Tibial artery (tissue), 4 donors: ENCODE measurements at regions not wholly inside any gene's neighbourhood (a gene's known extent, or its start where the extent isn't known, plus 50 kb on each side); places are given as distances from the start of the nearest gene placed in this dataset.

Experiments used
- DNase-seq, 2 donors: peaks; one replicate each; pipeline ENCODE4 v3.0.0-alpha.2; 2019
- H3K27ac ChIP-seq, 2 donors: fragments of 200-600 bp; sonication (generic) in 1 of 2; 1 replicate in 1 of 2; 2 replicates in 1 of 2; pipeline ENCODE4 v1.5.1; 2018 to 2019; ENCODE audit warnings: mild to moderate bottlenecking in 1 of 2
- H3K27me3 ChIP-seq, 2 donors: fragments of 200-600 bp; sonication (generic) in 1 of 2; one replicate each; pipeline versions ENCODE4 v1.5.1 to v1.6.0; 2016 to 2019
- H3K36me3 ChIP-seq, 3 donors: fragments of 200-600 bp; sonication (generic) in 2 of 3; one replicate each; pipeline ENCODE4 v1.5.1; 2016 to 2019; ENCODE audit warnings: mild to moderate bottlenecking in 2 of 3
- H3K4me1 ChIP-seq, 4 donors: fragments of 200-600 bp; sonication (generic) in 2 of 4; 1 replicate in 3 of 4; 2 replicates in 1 of 4; pipeline ENCODE4 v1.5.1; 2016 to 2019
- H3K4me3 ChIP-seq, 2 donors: fragments of 200-600 bp; sonication (generic) in 1 of 2; 1 replicate in 1 of 2; 2 replicates in 1 of 2; pipeline ENCODE4 v1.5.1; 2018 to 2019; ENCODE audit warnings: mild to moderate bottlenecking in 2 of 2
- H3K9me3 ChIP-seq, 3 donors: fragments of 200-600 bp; sonication (generic) in 1 of 3; one replicate each; pipeline ENCODE4 v1.5.1; 2016 to 2019
- intact Hi-C: fragments of 100-400 bp; cut with DNase I; formaldehyde crosslinking; loops from one replicate; pipeline ENCODE4 v1.15.0; 2023; ENCODE audit warnings: low total_unique reads
- TF ChIP-seq, protein P1 (sequence below), 2 experiments: fragments of 200-600 bp in 1 of 2; fragments of 450-650 bp in 1 of 2; IDR thresholded peaks; one replicate each; pipeline ENCODE4 v1.5.1; 2017 to 2019; ENCODE audit warnings: antibody characterized with exemption in 2 of 2, mild to moderate bottlenecking in 1 of 2, moderate library complexity in 1 of 2

DNA sequence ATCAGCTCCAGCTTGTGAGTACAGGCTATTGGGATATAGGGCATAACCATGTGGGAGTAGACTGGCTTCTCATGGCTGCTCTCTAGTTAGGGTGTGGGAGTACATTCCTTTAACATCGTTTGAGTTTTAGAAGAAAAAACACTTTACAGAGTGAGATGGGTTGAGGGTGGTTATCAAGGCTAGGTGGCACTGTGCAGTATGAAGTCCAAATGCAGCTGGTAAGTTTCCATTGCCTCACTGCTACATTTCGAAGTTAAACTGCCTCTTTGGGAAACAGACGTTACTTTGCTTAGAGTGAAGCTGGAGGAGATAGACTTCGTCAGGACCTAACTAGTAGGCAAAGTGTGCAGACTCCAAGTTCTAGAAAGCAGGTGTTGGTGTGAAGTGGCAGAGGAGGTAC lies 192.4 kb downstream of the SQOR start:
- Histone ChIP-seq H3K36me3 (no peaks in the 10 kb centered on the region), H3K27me3 (peaks cover 0 to 2% of the 10 kb centered on the region in 2 donors), H3K4me3 (no peak overlapping the region), H3K4me1 (no peaks in the 10 kb centered on the region), H3K27ac (no peak overlapping the region), H3K9me3 (no peaks in the 10 kb centered on the region)
- TF ChIP-seq, protein P1, sequence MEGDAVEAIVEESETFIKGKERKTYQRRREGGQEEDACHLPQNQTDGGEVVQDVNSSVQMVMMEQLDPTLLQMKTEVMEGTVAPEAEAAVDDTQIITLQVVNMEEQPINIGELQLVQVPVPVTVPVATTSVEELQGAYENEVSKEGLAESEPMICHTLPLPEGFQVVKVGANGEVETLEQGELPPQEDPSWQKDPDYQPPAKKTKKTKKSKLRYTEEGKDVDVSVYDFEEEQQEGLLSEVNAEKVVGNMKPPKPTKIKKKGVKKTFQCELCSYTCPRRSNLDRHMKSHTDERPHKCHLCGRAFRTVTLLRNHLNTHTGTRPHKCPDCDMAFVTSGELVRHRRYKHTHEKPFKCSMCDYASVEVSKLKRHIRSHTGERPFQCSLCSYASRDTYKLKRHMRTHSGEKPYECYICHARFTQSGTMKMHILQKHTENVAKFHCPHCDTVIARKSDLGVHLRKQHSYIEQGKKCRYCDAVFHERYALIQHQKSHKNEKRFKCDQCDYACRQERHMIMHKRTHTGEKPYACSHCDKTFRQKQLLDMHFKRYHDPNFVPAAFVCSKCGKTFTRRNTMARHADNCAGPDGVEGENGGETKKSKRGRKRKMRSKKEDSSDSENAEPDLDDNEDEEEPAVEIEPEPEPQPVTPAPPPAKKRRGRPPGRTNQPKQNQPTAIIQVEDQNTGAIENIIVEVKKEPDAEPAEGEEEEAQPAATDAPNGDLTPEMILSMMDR (IDR thresholded peaks at IDR 0.05): no peak
- DNase-seq: no peak
- intact Hi-C loops: no loop called here

DNA sequence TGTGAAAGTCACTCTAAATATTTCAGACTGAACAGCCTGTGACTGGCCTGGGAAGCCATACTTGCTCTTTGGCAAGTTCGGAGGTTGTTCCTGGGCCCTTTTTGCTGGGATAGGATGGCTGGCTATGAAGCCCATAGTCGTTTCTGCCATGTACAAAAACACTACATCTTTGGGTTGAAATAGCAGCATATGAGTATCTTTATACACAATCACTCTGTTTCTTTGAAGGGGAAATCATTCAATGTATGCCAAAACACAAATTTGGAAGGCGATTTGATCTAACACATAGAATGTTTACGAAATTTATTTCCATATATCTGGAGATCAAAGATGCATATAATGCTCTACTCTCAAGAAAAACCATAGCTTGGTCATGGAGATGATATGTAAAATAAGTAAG lies 192.9 kb downstream of the SQOR start:
- no peaks in the 10 kb centered on the region for H3K9me3 ChIP-seq
- TF ChIP-seq, protein P1 (IDR thresholded peaks at IDR 0.05): no peak
- H3K36me3 ChIP-seq: no peaks in the 10 kb centered on the region
- peaks cover 0 to 2% of the 10 kb centered on the region in 2 donors for H3K27me3 ChIP-seq
- no peak overlapping the region for H3K4me3 ChIP-seq
- H3K27ac ChIP-seq: no peak overlapping the region
- DNase-seq: no peak
- no peaks in the 10 kb centered on the region for H3K4me1 ChIP-seq
- intact Hi-C loops: no loop called here

DNA sequence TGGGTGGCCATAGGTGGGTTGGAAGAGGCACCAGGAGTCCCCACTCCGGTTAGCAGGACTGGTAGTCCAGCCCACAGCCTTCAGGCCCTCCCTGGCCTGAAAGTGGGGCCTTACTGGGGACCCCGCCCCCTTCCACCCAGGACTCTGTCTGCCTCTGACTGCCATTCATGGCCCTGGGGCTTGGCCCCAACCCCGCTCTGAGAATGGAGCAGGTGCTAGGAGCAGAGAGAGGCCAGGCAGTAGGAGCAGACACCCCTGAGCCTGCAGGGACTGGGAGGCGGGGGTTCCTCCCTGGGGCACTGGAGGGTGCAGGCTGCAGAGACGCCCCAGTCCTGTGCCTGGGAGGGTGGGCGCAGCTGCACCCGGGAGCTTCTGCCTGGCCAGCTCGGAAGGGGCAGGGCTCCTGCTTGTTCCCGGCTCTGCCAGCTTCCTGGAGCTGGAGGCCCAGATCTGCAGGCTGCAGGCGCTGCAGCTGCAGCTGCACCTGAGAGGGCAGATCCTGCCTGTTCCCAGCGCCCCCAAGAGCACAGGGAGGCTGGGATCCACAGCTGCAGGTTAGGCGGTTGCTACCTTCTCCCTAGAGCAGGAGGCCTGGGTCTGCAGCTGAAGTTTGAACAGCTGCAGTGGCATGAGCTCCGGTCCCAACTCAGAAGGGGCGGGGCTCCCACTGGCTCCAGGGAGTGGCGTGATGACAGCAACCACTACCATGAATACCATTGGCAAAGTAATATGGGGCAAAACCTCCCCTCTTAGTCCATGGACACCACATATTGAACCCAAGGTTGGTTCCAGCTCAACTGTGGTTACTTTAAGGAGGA lies 194.7 kb downstream of the SQOR start:
- Histone ChIP-seq H3K4me3 (no peak overlapping the region), H3K27me3 (no peaks in the 10 kb centered on the region), H3K27ac (no peak overlapping the region), H3K36me3 (no peaks in the 10 kb centered on the region), H3K4me1 (no peaks in the 10 kb centered on the region), H3K9me3 (no peaks in the 10 kb centered on the region)
- DNase-seq: no peak
- TF ChIP-seq, protein P1 (IDR thresholded peaks at IDR 0.05): no peak
- intact Hi-C loops: no loop called here

DNA sequence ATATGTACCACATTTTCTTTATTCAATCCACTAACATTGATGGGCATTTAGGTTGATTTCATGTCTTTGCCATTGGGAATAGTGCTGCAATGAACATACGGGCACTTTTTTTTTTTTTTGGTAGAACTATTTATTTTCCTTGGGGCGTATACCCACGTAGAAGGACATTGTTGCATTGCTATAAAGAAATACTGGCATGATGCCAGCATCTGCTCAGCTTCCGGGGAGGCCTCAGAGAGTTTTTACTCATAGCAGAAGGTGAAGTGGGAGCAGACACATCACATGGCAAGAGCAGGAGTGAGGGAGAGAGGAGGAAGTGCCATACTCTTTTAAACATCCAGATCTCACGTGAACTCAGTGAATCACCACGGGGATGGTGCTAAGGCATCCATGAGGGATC lies 197.0 kb downstream of the SQOR start:
- H3K36me3 ChIP-seq: no peaks in the 10 kb centered on the region
- TF ChIP-seq, protein P1 (IDR thresholded peaks at IDR 0.05): no peak

DNA sequence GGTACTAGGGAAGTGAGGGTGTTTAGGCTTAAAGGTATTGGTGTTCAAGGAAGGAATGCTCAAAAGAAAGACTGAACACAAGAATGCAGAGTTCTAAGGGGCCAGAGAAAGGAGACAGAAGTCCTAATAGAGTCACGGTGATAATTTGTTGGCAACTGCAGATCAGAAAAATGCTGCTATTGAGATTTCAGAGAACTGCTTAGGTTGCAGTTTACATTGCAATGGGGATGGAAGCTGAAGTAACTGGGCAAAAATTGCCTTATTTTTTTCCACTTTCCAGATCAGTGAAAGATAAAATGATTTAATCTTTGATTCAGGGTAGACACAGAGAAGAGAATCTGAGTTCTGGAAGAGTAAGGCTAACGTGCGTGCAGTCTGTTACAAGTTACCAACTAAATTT lies 199.8 kb downstream of the SQOR start:
- Histone ChIP-seq H3K4me1 (no peaks in the 10 kb centered on the region), H3K4me3 (no peak overlapping the region), H3K9me3 (no peaks in the 10 kb centered on the region), H3K36me3 (no peaks in the 10 kb centered on the region), H3K27ac (no peak overlapping the region), H3K27me3 (no peaks in the 10 kb centered on the region)
- no peak for DNase-seq
- TF ChIP-seq, protein P1 (IDR thresholded peaks at IDR 0.05): no peak
- intact Hi-C loops: no loop called here

More for the DNA sequence above, 197.0 kb downstream of the SQOR start:
- intact Hi-C loops: no loop called here
- H3K27ac ChIP-seq: no peak overlapping the region
- no peaks in the 10 kb centered on the region for H3K27me3 ChIP-seq
- DNase-seq: no peak
- no peak overlapping the region for H3K4me3 ChIP-seq
- no peaks in the 10 kb centered on the region for H3K4me1 ChIP-seq
- no peaks in the 10 kb centered on the region for H3K9me3 ChIP-seq
